ENCODE measurements at regions not wholly inside any gene's neighbourhood (a gene's known extent, or its start where the extent isn't known, plus 50 kb on each side); places are given as distances from the start of the nearest gene placed in this dataset.

DNA sequence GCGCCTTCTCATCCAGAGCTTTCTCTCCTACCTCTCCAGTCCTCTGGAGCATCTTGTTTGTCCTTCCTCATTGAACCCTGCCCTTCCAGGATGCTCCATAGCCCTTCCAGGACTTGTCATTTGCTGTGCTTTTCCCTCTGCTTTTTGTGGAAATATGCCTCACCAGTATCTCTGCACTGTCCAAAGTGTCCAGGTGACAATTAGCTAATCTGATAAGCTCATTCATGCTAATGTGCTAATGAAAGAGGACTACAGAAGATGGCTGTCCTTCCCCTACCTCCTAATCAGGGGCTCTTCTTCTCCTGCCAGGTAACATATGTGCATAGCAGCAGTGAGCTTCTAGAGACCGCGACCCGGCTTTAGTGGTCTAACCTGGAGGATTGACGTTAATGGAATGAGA is 58.4 kb upstream of the OTX2 start:
- Histone ChIP-seq H3K4me1 (ENCODE audit: insufficient read depth, low read length) (no peaks in the 10 kb centered on the region), H3K14ac (ENCODE audit: insufficient read depth, low read length) (no peak overlapping the region), H4K20me1 (ENCODE audit: control insufficient read depth, insufficient read depth, insufficient read length) (no peaks in the 10 kb centered on the region), H2BK5ac (ENCODE audit: insufficient read length, low read length) (no peak overlapping the region), H2BK120ac (ENCODE audit: low read depth, low read length, poor library complexity, severe bottlenecking) (no peak overlapping the region), H3K9me3 (ENCODE audit: control insufficient read depth, low read depth, low read length) (no peaks in the 10 kb centered on the region), H3K9ac (ENCODE audit: extremely low read depth, insufficient read length, low read length) (no peak overlapping the region), H3K56ac (ENCODE audit: insufficient read length, low read depth, low read length) (peak overlapping the region; percentile 58), H4K8ac (replicated peaks; ENCODE audit: insufficient read length, low read depth, low read length) (no peak overlapping the region), H3T11ph (ENCODE audit: low read length) (no peak overlapping the region), H3K4me2 (ENCODE audit: insufficient read depth, insufficient read length, low read length) (no peak overlapping the region), H2AK5ac (ENCODE audit: insufficient read length, low read length) (no peak overlapping the region), H3K79me1 (ENCODE audit: insufficient read depth, low read depth, low read length, poor library complexity, severe bottlenecking) (no peaks in the 10 kb centered on the region), H2BK15ac (ENCODE audit: low read depth, low read length) (no peak overlapping the region), H4K91ac (ENCODE audit: insufficient read length, low read depth, low read length) (no peak overlapping the region), H3K79me2 (ENCODE audit: insufficient read depth, low read length) (no peaks in the 10 kb centered on the region), H2BK20ac (ENCODE audit: low read depth, low read length, poor library complexity, severe bottlenecking) (no peak overlapping the region), H3K27me3 (ENCODE audit: insufficient read depth, low read length) (no peaks in the 10 kb centered on the region), H3K27ac (ENCODE audit: insufficient read length, low read depth, low read length) (no peak overlapping the region), H4K5ac (ENCODE audit: insufficient read length, low read depth, low read length) (no peak overlapping the region), H3K23me2 (ENCODE audit: insufficient read length, low read depth, low read length, poor library complexity, severe bottlenecking) (no peaks in the 10 kb centered on the region), H3K18ac (ENCODE audit: insufficient read length, low read depth, low read length) (no peak overlapping the region), H3K4ac (ENCODE audit: low read depth, low read length) (no peak overlapping the region), H2AFZ (ENCODE audit: low read length) (no peak overlapping the region), H3K23ac (ENCODE audit: insufficient read length, low read depth, low read length) (no peak overlapping the region), H2BK12ac (ENCODE audit: insufficient read length, low read depth, low read length) (no peak overlapping the region)
- no peak for DNase-seq
- no peaks in the 10 kb centered on the region for H3K9me3 Mint-ChIP-seq
- TF ChIP-seq, protein P1, sequence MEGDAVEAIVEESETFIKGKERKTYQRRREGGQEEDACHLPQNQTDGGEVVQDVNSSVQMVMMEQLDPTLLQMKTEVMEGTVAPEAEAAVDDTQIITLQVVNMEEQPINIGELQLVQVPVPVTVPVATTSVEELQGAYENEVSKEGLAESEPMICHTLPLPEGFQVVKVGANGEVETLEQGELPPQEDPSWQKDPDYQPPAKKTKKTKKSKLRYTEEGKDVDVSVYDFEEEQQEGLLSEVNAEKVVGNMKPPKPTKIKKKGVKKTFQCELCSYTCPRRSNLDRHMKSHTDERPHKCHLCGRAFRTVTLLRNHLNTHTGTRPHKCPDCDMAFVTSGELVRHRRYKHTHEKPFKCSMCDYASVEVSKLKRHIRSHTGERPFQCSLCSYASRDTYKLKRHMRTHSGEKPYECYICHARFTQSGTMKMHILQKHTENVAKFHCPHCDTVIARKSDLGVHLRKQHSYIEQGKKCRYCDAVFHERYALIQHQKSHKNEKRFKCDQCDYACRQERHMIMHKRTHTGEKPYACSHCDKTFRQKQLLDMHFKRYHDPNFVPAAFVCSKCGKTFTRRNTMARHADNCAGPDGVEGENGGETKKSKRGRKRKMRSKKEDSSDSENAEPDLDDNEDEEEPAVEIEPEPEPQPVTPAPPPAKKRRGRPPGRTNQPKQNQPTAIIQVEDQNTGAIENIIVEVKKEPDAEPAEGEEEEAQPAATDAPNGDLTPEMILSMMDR (conservative IDR thresholded peaks at IDR 0.05), result no peak
- H3K4me3 Mint-ChIP-seq, result no peak overlapping the region
- no peak overlapping the region for H3K27ac Mint-ChIP-seq
- H3K27me3 Mint-ChIP-seq (ENCODE audit: low read depth), result peaks cover 11% of the 10 kb centered on the region
- H3K36me3 Mint-ChIP-seq (ENCODE audit: insufficient read depth in 1 of 3, low read depth in 3 of 3), result no peaks in the 10 kb centered on the region
- WGBS (ENCODE audit: extremely low coverage, insufficient read length, low lambda C conversion rate), result no CpG with 5 or more reads among the region's 5 CpGs
- peaks cover 8 to 21% of the 10 kb centered on the region in 2 experiments for H3K4me1 Mint-ChIP-seq

Measured in H9 (cell line).